Fibroblast of skin of right biceps (primary cell): ENCODE measurements at regions not wholly inside any gene's neighbourhood (a gene's known extent, or its start where the extent isn't known, plus 50 kb on each side); places are given as distances from the start of the nearest gene placed in this dataset.

Experiments
- DNase-seq: peaks from one replicate; pipeline ENCODE4 v3.0.0-alpha.2; 2013

GRCh38 chr2:37425408-37425807, 81.0 kb downstream of the QPCT start:
- no peak for DNase-seq

GRCh38 chr2:37427241-37427640, 82.8 kb downstream of the QPCT start:
- peak; percentile 5 for DNase-seq

- DNase-seq, result peak; percentile 38
Observed at GRCh38 chr2:37436323-37436722, 91.9 kb downstream of the QPCT start.

- DNase-seq, result no peak
Observed at GRCh38 chr2:37439131-37439642, 94.8 kb downstream of the QPCT start.

- peak; percentile 19 for DNase-seq
Observed at GRCh38 chr2:37441055-37441454, 96.6 kb downstream of the QPCT start.

- DNase-seq, result no peak
Observed at GRCh38 chr2:37443082-37443481, 98.7 kb downstream of the QPCT start.

GRCh38 chr2:37447446-37447845, 103.0 kb downstream of the QPCT start:
- no peak for DNase-seq

GRCh38 chr2:37448342-37449120, 104.1 kb downstream of the QPCT start:
- DNase-seq, result no peak

GRCh38 chr2:37449761-37450296, 105.4 kb downstream of the QPCT start:
- peak; percentile 75 for DNase-seq

- no peak for DNase-seq
Observed at GRCh38 chr2:37453027-37453426, 108.6 kb downstream of the QPCT start.

- DNase-seq, result peak; percentile 41
Observed at GRCh38 chr2:37454851-37455762, 110.7 kb downstream of the QPCT start.

- DNase-seq, result no peak
Observed at GRCh38 chr2:37456479-37456878, 112.0 kb downstream of the QPCT start.

- DNase-seq, result peak; percentile 80
Observed at GRCh38 chr2:37457401-37457901, 113.0 kb downstream of the QPCT start.

GRCh38 chr2:37458133-37458532, 113.7 kb downstream of the QPCT start:
- DNase-seq, result no peak

GRCh38 chr2:37459095-37459981, 114.9 kb downstream of the QPCT start:
- DNase-seq, result peak; percentile 95

GRCh38 chr2:37460896-37461229, 116.4 kb downstream of the QPCT start:
- peak; percentile 74 for DNase-seq

GRCh38 chr2:37464067-37464466, 119.6 kb downstream of the QPCT start:
- no peak for DNase-seq

GRCh38 chr2:37466533-37467222, 122.2 kb downstream of the QPCT start:
- DNase-seq, result peak; percentile 74

GRCh38 chr2:37468170-37468569, 123.7 kb downstream of the QPCT start:
- DNase-seq, result peak; percentile 77

GRCh38 chr2:37469126-37469525, 124.7 kb downstream of the QPCT start:
- DNase-seq, result no peak

GRCh38 chr2:37471104-37471503, 126.7 kb downstream of the QPCT start:
- DNase-seq, result no peak

- peak; percentile 89 for DNase-seq
Observed at GRCh38 chr2:37471994-37472393, 127.6 kb downstream of the QPCT start.
